ENCODE measurements at regions not wholly inside any gene's neighbourhood (a gene's known extent, or its start where the extent isn't known, plus 50 kb on each side); places are given as distances from the start of the nearest gene placed in this dataset.
A peak's percentile ranks its signal among the peaks of the same experiment; 100 is the strongest.
"Not testable (repeated sequence)": the region's sequence is repeated elsewhere in the genome, so short reads cannot be mapped to it uniquely, and the experiment has no call there.

- H3K36me3 Mint-ChIP-seq; H3K27me3 Mint-ChIP-seq; H3K4me3 Mint-ChIP-seq; H3K27ac ChIP-seq (ENCODE audit: low read depth, low read length); H3K9me3 Mint-ChIP-seq; H3K4me3 ChIP-seq (ENCODE audit: low read length in 2 of 2); POLR2A ChIA-PET (ENCODE audit: partially characterized antibody); intact Hi-C loops (cut with micrococcal nuclease); H3K4me1 Mint-ChIP-seq; H3K4me1 ChIP-seq (ENCODE audit: insufficient read depth, low read length); H3K27me3 ChIP-seq (ENCODE audit: insufficient read depth, low read length); H3K9me3 ChIP-seq (ENCODE audit: control insufficient read depth in 1 of 2, low read length in 2 of 2); H3K27ac Mint-ChIP-seq; CTCF ChIA-PET (ENCODE audit: partially characterized antibody); H3K36me3 ChIP-seq (ENCODE audit: insufficient read depth, low read length): not testable (repeated sequence)
- DNase-seq = peak in 1 of 5 donors; percentile 14
Measured at GRCh38 chr1:502461-502860, 51.0 kb upstream of the OR4F29 start.
